H9 (cell line): ENCODE measurements at regions not wholly inside any gene's neighbourhood (a gene's known extent, or its start where the extent isn't known, plus 50 kb on each side); places are given as distances from the start of the nearest gene placed in this dataset.

Experiments used
- DNase-seq: peaks from one replicate; pipeline ENCODE4 v3.0.0-alpha.2; 2017
- H2AFZ ChIP-seq: one replicate; pipeline ENCODE4 v1.6.1; 2013; ENCODE audit warnings: mild to moderate bottlenecking, low read length, control low read depth, moderate library complexity
- H2AK5ac ChIP-seq: 2 replicates; pipeline ENCODE4 v1.6.1; 2013; ENCODE audit warnings: low read length, control low read depth, mixed read lengths; ENCODE audit not compliant: insufficient read length
- H2BK120ac ChIP-seq: one replicate; pipeline ENCODE4 v1.6.1; 2013; ENCODE audit warnings: low read depth, mild to moderate bottlenecking, low read length, control low read depth, inconsistent platforms; ENCODE audit not compliant: poor library complexity, severe bottlenecking
- H2BK12ac ChIP-seq: 2 replicates; pipeline ENCODE4 v1.6.1; 2013; ENCODE audit warnings: low read length, control low read depth, mixed read lengths, low read depth; ENCODE audit not compliant: insufficient read length
- H2BK15ac ChIP-seq: 2 replicates; pipeline ENCODE4 v1.6.1; 2013; ENCODE audit warnings: low read depth, low read length, control low read depth
- H2BK20ac ChIP-seq: one replicate; pipeline ENCODE4 v1.6.1; 2013; ENCODE audit warnings: low read depth, mild to moderate bottlenecking, low read length, control low read depth, inconsistent platforms; ENCODE audit not compliant: poor library complexity, severe bottlenecking
- H2BK5ac ChIP-seq: 2 replicates; pipeline ENCODE4 v1.6.1; 2013; ENCODE audit warnings: low read length, control low read depth, mixed read lengths; ENCODE audit not compliant: insufficient read length
- H3K14ac ChIP-seq: 2 replicates; pipeline ENCODE4 v1.6.1; 2013; ENCODE audit warnings: low read length, control low read depth; ENCODE audit not compliant: insufficient read depth
- H3K18ac ChIP-seq: 2 replicates; pipeline ENCODE4 v1.6.1; 2013; ENCODE audit warnings: low read depth, mild to moderate bottlenecking, mixed read lengths, low read length, control low read depth; ENCODE audit not compliant: insufficient read length
- H3K23ac ChIP-seq: 2 replicates; pipeline ENCODE4 v1.6.1; 2013; ENCODE audit warnings: low read length, control low read depth, mixed read lengths, low read depth; ENCODE audit not compliant: insufficient read length
- H3K23me2 ChIP-seq: 2 replicates; pipeline ENCODE4 v1.6.1; 2013; ENCODE audit warnings: low read depth, mild to moderate bottlenecking, mixed read lengths, low read length, control low read depth; ENCODE audit not compliant: insufficient read length, poor library complexity, severe bottlenecking
- H3K27ac ChIP-seq: 2 replicates; pipeline ENCODE4 v1.5.1; 2013; ENCODE audit warnings: low read length, control low read depth, mixed read lengths, low read depth; ENCODE audit not compliant: insufficient read length
- H3K27me3 ChIP-seq: 2 replicates; pipeline ENCODE4 v1.6.1; 2013; ENCODE audit warnings: low read length, control low read depth, inconsistent platforms; ENCODE audit not compliant: insufficient read depth
- H3K4ac ChIP-seq: 2 replicates; pipeline ENCODE4 v1.6.1; 2013; ENCODE audit warnings: low read depth, mild to moderate bottlenecking, control low read depth, inconsistent platforms, low read length, moderate library complexity
- H3K4me1 ChIP-seq: 2 replicates; pipeline ENCODE4 v1.6.1; 2013; ENCODE audit warnings: low read length, control low read depth, inconsistent platforms; ENCODE audit not compliant: insufficient read depth
- H3K4me2 ChIP-seq: 2 replicates; pipeline ENCODE4 v1.6.1; 2013; ENCODE audit warnings: low read length, control low read depth, mixed read lengths; ENCODE audit not compliant: insufficient read length, insufficient read depth
- H3K56ac ChIP-seq: 2 replicates; pipeline ENCODE4 v1.6.1; 2013; ENCODE audit warnings: low read depth, mild to moderate bottlenecking, mixed read lengths, low read length, control low read depth; ENCODE audit not compliant: insufficient read length
- H3K79me1 ChIP-seq: 2 replicates; pipeline ENCODE4 v1.6.1; 2013; ENCODE audit warnings: low read depth, mild to moderate bottlenecking, moderate library complexity, low read length, control low read depth, inconsistent platforms; ENCODE audit not compliant: insufficient read depth, poor library complexity, severe bottlenecking
- H3K79me2 ChIP-seq: 2 replicates; pipeline ENCODE4 v1.6.1; 2013; ENCODE audit warnings: low read length, control low read depth, inconsistent platforms; ENCODE audit not compliant: insufficient read depth
- H3K9ac ChIP-seq: 2 replicates; pipeline ENCODE4 v1.6.1; 2013; ENCODE audit warnings: low read length, control low read depth, mixed read lengths; ENCODE audit not compliant: insufficient read length; ENCODE audit errors: extremely low read depth
- H3K9me3 ChIP-seq: one replicate; pipeline ENCODE4 v1.6.1; 2013; ENCODE audit warnings: low read depth, low read length, inconsistent platforms; ENCODE audit not compliant: control insufficient read depth
- H3T11ph ChIP-seq: one replicate; pipeline ENCODE4 v1.6.1; 2013; ENCODE audit warnings: mild to moderate bottlenecking, low read length, control low read depth, inconsistent platforms
- H4K20me1 ChIP-seq: one replicate; pipeline ENCODE4 v1.6.1; 2013; ENCODE audit not compliant: control insufficient read depth, insufficient read length, insufficient read depth
- H4K5ac ChIP-seq: 2 replicates; pipeline ENCODE4 v1.6.1; 2013; ENCODE audit warnings: low read depth, mild to moderate bottlenecking, mixed read lengths, low read length, control low read depth; ENCODE audit not compliant: insufficient read length
- H4K8ac ChIP-seq: replicated peaks from 2 replicates; pipeline ENCODE4 v1.6.1; 2013; ENCODE audit warnings: low read length, control low read depth, mixed read lengths, low read depth; ENCODE audit not compliant: insufficient read length
- H4K91ac ChIP-seq: 2 replicates; pipeline ENCODE4 v1.6.1; 2013; ENCODE audit warnings: low read depth, mild to moderate bottlenecking, moderate library complexity, mixed read lengths, low read length, control low read depth; ENCODE audit not compliant: insufficient read length
- H3K27ac Mint-ChIP-seq, 3 experiments: 2 replicates in 2 of 3; 3 replicates in 1 of 3; pipeline ENCODE4 v1.8.0; 2020 to 2021; ENCODE audit warnings: mixed read lengths in 3 of 3, mild to moderate bottlenecking in 1 of 3, moderate library complexity in 1 of 3
- H3K27me3 Mint-ChIP-seq: 2 replicates; pipeline ENCODE4 v1.8.0; 2021; ENCODE audit warnings: low read depth, mild to moderate bottlenecking, moderate library complexity, mixed read lengths
- H3K36me3 Mint-ChIP-seq, 3 experiments: 2 replicates in 2 of 3; 3 replicates in 1 of 3; pipeline ENCODE4 v1.8.0; 2020 to 2021; ENCODE audit warnings: low read depth in 3 of 3, mixed read lengths in 3 of 3; ENCODE audit not compliant: insufficient read depth in 1 of 3
- H3K4me1 Mint-ChIP-seq, 2 experiments: 2 replicates each; pipeline ENCODE4 v1.8.0; 2020; ENCODE audit warnings: mixed read lengths in 2 of 2
- H3K4me3 Mint-ChIP-seq, 2 experiments: 2 replicates in 1 of 2; 3 replicates in 1 of 2; pipeline ENCODE4 v1.8.0; 2020 to 2021; ENCODE audit warnings: mild to moderate bottlenecking in 2 of 2, mixed read lengths in 2 of 2, moderate library complexity in 1 of 2
- H3K9me3 Mint-ChIP-seq, 2 experiments: 2 replicates in 1 of 2; 3 replicates in 1 of 2; pipeline ENCODE4 v1.8.0; 2020; ENCODE audit warnings: mild to moderate bottlenecking in 2 of 2, mixed read lengths in 2 of 2, moderate library complexity in 1 of 2
- WGBS: extraction: QIAGEN DNeasy Blood & Tissue Kit; methylation state at CpG from one replicate; pipeline ENCODE4 v1.1.7; 2013; ENCODE audit warnings: missing lambda C conversion rate, low lambda C conversion rate, mixed read lengths; ENCODE audit not compliant: insufficient read length; ENCODE audit errors: extremely low coverage; 5-methylcytosine and 5-hydroxymethylcytosine counted together
- TF ChIP-seq, protein P1 (sequence below): fragments of 200-600 bp; sonication (generic); conservative IDR thresholded peaks from 3 replicates; pipeline ENCODE4 v1.8.0; 2021; ENCODE audit warnings: antibody characterized with exemption, mild to moderate bottlenecking

- no peak overlapping the region for H3K27ac ChIP-seq
- Mint-ChIP-seq H3K27me3 (peaks cover 10% of the 10 kb centered on the region), H3K4me1 (no peaks in the 10 kb centered on the region), H3K27ac (no peak overlapping the region), H3K4me3 (no peak overlapping the region), H3K9me3 (no peaks in the 10 kb centered on the region), H3K36me3 (no peaks in the 10 kb centered on the region)
- no peak overlapping the region for H3K56ac ChIP-seq
- no peaks in the 10 kb centered on the region for H3K9me3 ChIP-seq
- no peak overlapping the region for H2AFZ ChIP-seq
- WGBS: no CpG with 5 or more reads among the region's 3 CpGs
- no peak overlapping the region for H2BK20ac ChIP-seq
- no peaks in the 10 kb centered on the region for H3K4me1 ChIP-seq
- H2BK12ac ChIP-seq: no peak overlapping the region
- no peak overlapping the region for H3K4me2 ChIP-seq
- no peak overlapping the region for H2BK15ac ChIP-seq
- no peaks in the 10 kb centered on the region for H3K79me1 ChIP-seq
- H2BK120ac ChIP-seq: no peak overlapping the region
- no peak overlapping the region for H4K91ac ChIP-seq
- no peak overlapping the region for H3K18ac ChIP-seq
- TF ChIP-seq, protein P1, sequence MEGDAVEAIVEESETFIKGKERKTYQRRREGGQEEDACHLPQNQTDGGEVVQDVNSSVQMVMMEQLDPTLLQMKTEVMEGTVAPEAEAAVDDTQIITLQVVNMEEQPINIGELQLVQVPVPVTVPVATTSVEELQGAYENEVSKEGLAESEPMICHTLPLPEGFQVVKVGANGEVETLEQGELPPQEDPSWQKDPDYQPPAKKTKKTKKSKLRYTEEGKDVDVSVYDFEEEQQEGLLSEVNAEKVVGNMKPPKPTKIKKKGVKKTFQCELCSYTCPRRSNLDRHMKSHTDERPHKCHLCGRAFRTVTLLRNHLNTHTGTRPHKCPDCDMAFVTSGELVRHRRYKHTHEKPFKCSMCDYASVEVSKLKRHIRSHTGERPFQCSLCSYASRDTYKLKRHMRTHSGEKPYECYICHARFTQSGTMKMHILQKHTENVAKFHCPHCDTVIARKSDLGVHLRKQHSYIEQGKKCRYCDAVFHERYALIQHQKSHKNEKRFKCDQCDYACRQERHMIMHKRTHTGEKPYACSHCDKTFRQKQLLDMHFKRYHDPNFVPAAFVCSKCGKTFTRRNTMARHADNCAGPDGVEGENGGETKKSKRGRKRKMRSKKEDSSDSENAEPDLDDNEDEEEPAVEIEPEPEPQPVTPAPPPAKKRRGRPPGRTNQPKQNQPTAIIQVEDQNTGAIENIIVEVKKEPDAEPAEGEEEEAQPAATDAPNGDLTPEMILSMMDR: no peak
- no peak overlapping the region for H2BK5ac ChIP-seq
- H3T11ph ChIP-seq: no peak overlapping the region
- no peak overlapping the region for H3K14ac ChIP-seq
- no peak overlapping the region for H2AK5ac ChIP-seq
- H3K9ac ChIP-seq: no peak overlapping the region
- H4K20me1 ChIP-seq: no peaks in the 10 kb centered on the region
- no peaks in the 10 kb centered on the region for H3K23me2 ChIP-seq
- DNase-seq: no peak
- no peak overlapping the region for H4K8ac ChIP-seq
- H4K5ac ChIP-seq: no peak overlapping the region
- no peak overlapping the region for H3K23ac ChIP-seq
- H3K27me3 ChIP-seq: no peaks in the 10 kb centered on the region; the same call in 1 of the 2 replicates
- H3K79me2 ChIP-seq: no peaks in the 10 kb centered on the region
- H3K4ac ChIP-seq: no peak overlapping the region
Observed at GRCh38 chr16:8407351-8407750, 183.0 kb downstream of the TMEM114 start.
